ENCODE measurements at regions not wholly inside any gene's neighbourhood (a gene's known extent, or its start where the extent isn't known, plus 50 kb on each side); places are given as distances from the start of the nearest gene placed in this dataset.

GRCh38 chr4:112897543-112897942 lies 151.9 kb upstream of the ANK2 start (continued):
- TF ChIP-seq MGA (IDR thresholded peaks at IDR 0.05), result no peak
